Tibial nerve (tissue), 4 donors: ENCODE measurements at regions not wholly inside any gene's neighbourhood (a gene's known extent, or its start where the extent isn't known, plus 50 kb on each side); places are given as distances from the start of the nearest gene placed in this dataset.

Experiments used
- DNase-seq, 2 donors: peaks; one replicate each; pipeline ENCODE4 v3.0.0-alpha.2; 2019; ENCODE audit warnings: low spot score in 2 of 2
- H3K27ac ChIP-seq, 4 donors: fragments of 200-600 bp; sonication (generic) in 3 of 4; one replicate each; pipeline ENCODE4 v1.5.1; 2017 to 2019; ENCODE audit warnings: mild to moderate bottlenecking in 1 of 4
- H3K27me3 ChIP-seq, 2 donors: fragments of 200-600 bp; sonication (generic) in 1 of 2; one replicate each; pipeline versions ENCODE4 v1.5.1 to v1.6.0; 2017 to 2019
- H3K36me3 ChIP-seq, 3 donors: fragments of 200-600 bp; sonication (generic); one replicate each; pipeline ENCODE4 v1.5.1; 2018 to 2019
- H3K4me1 ChIP-seq, 4 donors: fragments of 200-600 bp; sonication (generic) in 3 of 4; one replicate each; pipeline ENCODE4 v1.5.1; 2017 to 2019
- H3K4me3 ChIP-seq, 4 donors: fragments of 200-600 bp; sonication (generic) in 3 of 4; one replicate each; pipeline ENCODE4 v1.5.1; 2017 to 2019; ENCODE audit warnings: mild to moderate bottlenecking in 1 of 4, moderate library complexity in 1 of 4
- H3K9me3 ChIP-seq, 4 donors: fragments of 200-600 bp; sonication (generic) in 3 of 4; one replicate each; pipeline ENCODE4 v1.5.1; 2017 to 2019
- EP300 ChIP-seq, 2 donors: sonication (generic); formaldehyde crosslinking; IDR thresholded peaks; one replicate each; pipeline ENCODE4 v1.6.1; 2017; ENCODE audit warnings: antibody characterized with exemption in 2 of 2, mild to moderate bottlenecking in 1 of 2
- POLR2A ChIP-seq, 2 donors: fragments of 450-650 bp; IDR thresholded peaks; one replicate each; pipeline ENCODE4 v1.6.1; 2017; ENCODE audit warnings: antibody characterized with exemption in 2 of 2, mild to moderate bottlenecking in 2 of 2, moderate library complexity in 2 of 2
- WGBS, 2 donors: methylation state at CpG; one replicate each; pipeline ENCODE4 v1.1.5; 2018; 5-methylcytosine and 5-hydroxymethylcytosine counted together
- TF ChIP-seq, protein P1 (sequence below), 5 experiments: fragments of 200-600 bp in 3 of 5; fragments of 450-650 bp in 2 of 5; sonication (generic) in 3 of 5; IDR thresholded peaks; one replicate each; pipeline ENCODE4 v1.5.1; 2016 to 2019; ENCODE audit warnings: antibody characterized with exemption in 5 of 5, mild to moderate bottlenecking in 3 of 5, moderate library complexity in 2 of 5

DNA sequence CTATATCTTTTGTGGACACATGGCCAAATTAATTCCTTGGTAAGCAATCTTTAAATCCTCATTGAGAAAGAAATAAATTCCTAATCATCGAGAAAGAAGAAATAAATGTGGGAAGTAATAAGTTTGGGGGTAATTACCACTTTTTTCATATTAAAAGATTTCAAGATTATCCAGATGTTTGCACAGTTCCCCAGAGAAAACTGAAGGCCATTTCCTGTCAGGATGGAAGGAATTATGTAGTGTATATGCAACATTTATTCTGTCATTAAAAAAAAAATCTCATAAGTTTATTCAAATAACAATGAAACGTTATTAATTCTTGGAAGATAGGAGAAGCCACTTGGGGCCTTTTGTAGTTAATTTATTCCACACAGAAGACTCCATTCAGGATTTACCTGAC lies 385.6 kb upstream of the NR3C2 start:
- peaks cover 0 to 16% (median 0%) of the 10 kb centered on the region in 4 donors for H3K9me3 ChIP-seq
- no peak for TF ChIP-seq EP300 (IDR thresholded peaks at IDR 0.05)
- TF ChIP-seq, protein P1, sequence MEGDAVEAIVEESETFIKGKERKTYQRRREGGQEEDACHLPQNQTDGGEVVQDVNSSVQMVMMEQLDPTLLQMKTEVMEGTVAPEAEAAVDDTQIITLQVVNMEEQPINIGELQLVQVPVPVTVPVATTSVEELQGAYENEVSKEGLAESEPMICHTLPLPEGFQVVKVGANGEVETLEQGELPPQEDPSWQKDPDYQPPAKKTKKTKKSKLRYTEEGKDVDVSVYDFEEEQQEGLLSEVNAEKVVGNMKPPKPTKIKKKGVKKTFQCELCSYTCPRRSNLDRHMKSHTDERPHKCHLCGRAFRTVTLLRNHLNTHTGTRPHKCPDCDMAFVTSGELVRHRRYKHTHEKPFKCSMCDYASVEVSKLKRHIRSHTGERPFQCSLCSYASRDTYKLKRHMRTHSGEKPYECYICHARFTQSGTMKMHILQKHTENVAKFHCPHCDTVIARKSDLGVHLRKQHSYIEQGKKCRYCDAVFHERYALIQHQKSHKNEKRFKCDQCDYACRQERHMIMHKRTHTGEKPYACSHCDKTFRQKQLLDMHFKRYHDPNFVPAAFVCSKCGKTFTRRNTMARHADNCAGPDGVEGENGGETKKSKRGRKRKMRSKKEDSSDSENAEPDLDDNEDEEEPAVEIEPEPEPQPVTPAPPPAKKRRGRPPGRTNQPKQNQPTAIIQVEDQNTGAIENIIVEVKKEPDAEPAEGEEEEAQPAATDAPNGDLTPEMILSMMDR (IDR thresholded peaks at IDR 0.05), result no peak
- no peak overlapping the region for H3K4me3 ChIP-seq
- H3K27me3 ChIP-seq, result no peaks in the 10 kb centered on the region
- no peaks in the 10 kb centered on the region for H3K36me3 ChIP-seq
- no peak overlapping the region for H3K27ac ChIP-seq
- no peak for DNase-seq
- no peaks in the 10 kb centered on the region for H3K4me1 ChIP-seq
- WGBS, 2 donors, result 54 to 55% methylated on average over 2 of the region's 2 CpGs

- no peak overlapping the region for H3K4me3 ChIP-seq
- 89 to 90% methylated on average over 2 of the region's 2 CpGs for WGBS, 2 donors
- DNase-seq, result no peak
- no peaks in the 10 kb centered on the region for H3K36me3 ChIP-seq
- no peaks in the 10 kb centered on the region for H3K27me3 ChIP-seq
- H3K9me3 ChIP-seq, result no peaks in the 10 kb centered on the region
- TF ChIP-seq, protein P1 (IDR thresholded peaks at IDR 0.05), result no peak
- TF ChIP-seq EP300 (IDR thresholded peaks at IDR 0.05), result no peak
- no peak for TF ChIP-seq POLR2A (IDR thresholded peaks at IDR 0.05)
- H3K27ac ChIP-seq, result no peak overlapping the region
- H3K4me1 ChIP-seq, result no peaks in the 10 kb centered on the region
Measured at GRCh38 chr4:148823419-148823769, 381.2 kb upstream of the NR3C2 start.

DNA sequence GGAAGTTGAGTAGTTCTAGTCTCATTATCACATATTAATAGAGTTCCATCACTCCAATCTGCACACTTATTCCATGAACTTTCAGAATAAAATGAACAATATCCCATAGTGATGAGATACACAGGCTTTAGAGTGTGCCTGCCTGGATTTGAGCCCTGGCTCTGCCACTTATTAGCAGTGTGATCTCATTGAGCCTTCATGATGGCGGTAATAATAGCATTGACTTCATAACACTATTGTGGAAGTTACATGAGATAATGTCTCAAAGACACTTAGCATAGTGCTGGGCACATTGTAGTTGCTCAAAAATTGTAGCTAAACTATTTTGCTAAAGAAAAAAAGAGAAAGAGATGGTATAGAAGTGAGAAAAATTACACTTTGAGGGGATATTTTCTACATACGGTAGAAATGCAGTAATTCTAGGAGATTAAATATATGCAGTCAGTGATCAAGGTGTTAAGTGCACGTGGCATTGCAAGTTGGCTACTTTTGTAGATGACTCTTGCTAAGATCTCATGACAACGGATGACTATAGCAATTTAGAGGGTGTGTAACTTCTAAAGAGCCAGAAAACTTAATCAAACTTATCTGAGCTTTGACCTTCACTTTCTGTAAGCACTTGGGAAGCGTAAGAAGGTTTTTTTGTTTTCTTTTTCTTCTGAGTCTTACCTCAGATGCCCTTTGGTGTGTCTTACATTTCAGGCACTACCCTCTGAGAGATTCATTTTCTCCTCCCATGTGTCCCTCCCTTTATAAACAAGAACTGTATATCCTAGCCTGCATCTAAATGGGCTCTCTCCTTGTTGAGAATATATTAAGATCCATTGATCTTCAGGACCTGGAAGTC lies 380.6 kb upstream of the NR3C2 start:
- no peaks in the 10 kb centered on the region for H3K9me3 ChIP-seq
- H3K27me3 ChIP-seq, result no peaks in the 10 kb centered on the region
- no peaks in the 10 kb centered on the region for H3K4me1 ChIP-seq
- no peaks in the 10 kb centered on the region for H3K36me3 ChIP-seq
- TF ChIP-seq POLR2A (IDR thresholded peaks at IDR 0.05), result no peak
- TF ChIP-seq EP300 (IDR thresholded peaks at IDR 0.05), result no peak
- TF ChIP-seq, protein P1 (IDR thresholded peaks at IDR 0.05), result no peak
- WGBS, 2 donors, result 71 to 77% methylated on average over 5 of the region's 5 CpGs
- no peak for DNase-seq
- H3K27ac ChIP-seq, result no peak overlapping the region
- no peak overlapping the region for H3K4me3 ChIP-seq

DNA sequence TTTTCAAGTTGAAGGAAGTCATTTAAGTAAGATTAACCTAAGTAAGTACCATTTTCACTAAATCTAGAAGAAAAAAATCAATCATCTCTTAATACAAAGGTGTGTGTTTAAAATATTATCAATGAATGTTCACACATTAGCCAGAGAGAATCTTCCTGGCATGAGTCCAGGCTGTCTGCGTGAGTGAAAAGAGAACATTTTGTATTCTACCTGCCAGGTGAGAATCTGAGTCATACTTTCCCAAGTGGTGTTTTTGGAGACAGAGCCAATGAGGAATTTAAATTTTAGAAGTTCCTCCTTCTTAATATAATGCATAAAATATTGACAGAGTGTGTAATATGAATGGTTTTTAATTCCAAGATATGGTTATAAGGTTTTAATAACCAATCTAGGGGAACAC lies 371.8 kb upstream of the NR3C2 start:
- TF ChIP-seq POLR2A (IDR thresholded peaks at IDR 0.05) (no peak), EP300 (IDR thresholded peaks at IDR 0.05) (no peak)
- TF ChIP-seq, protein P1 (IDR thresholded peaks at IDR 0.05), result no peak
- no peak overlapping the region for H3K27ac ChIP-seq
- H3K4me1 ChIP-seq, result no peaks in the 10 kb centered on the region
- 81 to 92% methylated on average over 1 of the region's 1 CpG for WGBS, 2 donors
- no peaks in the 10 kb centered on the region for H3K36me3 ChIP-seq
- DNase-seq, result no peak
- H3K27me3 ChIP-seq, result no peaks in the 10 kb centered on the region
- no peaks in the 10 kb centered on the region for H3K9me3 ChIP-seq
- no peak overlapping the region for H3K4me3 ChIP-seq

DNA sequence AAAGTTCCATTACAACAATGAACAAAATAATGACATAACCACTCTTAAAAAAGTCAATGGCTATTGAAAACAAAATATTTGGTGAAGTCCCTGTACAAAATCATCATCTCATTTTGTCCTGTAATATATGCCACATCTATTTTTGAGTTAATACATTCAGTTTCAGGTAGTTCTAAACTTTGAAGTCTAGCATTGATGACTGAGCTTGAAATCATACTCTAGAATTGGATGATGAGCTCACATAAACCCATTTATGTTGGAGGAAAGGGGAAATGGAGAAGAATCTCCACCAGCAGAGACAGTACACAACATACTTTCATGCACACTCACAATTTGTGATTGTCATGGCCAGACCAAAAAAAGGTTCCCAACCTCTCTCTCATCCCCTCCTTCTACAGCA lies 371.1 kb upstream of the NR3C2 start:
- no peak for TF ChIP-seq EP300 (IDR thresholded peaks at IDR 0.05)
- TF ChIP-seq POLR2A (IDR thresholded peaks at IDR 0.05), result no peak
- TF ChIP-seq, protein P1 (IDR thresholded peaks at IDR 0.05), result no peak
- H3K27ac ChIP-seq, result no peak overlapping the region

More for the DNA sequence above, 371.1 kb upstream of the NR3C2 start:
- Histone ChIP-seq H3K27me3 (no peaks in the 10 kb centered on the region), H3K36me3 (no peaks in the 10 kb centered on the region), H3K4me3 (no peak overlapping the region), H3K4me1 (no peaks in the 10 kb centered on the region), H3K9me3 (no peaks in the 10 kb centered on the region)
- DNase-seq, result no peak
